ENCODE measurements at regions not wholly inside any gene's neighbourhood (a gene's known extent, or its start where the extent isn't known, plus 50 kb on each side); places are given as distances from the start of the nearest gene placed in this dataset.
A peak's percentile ranks its signal among the peaks of the same experiment; 100 is the strongest.
"Not testable (repeated sequence)": the region's sequence is repeated elsewhere in the genome, so short reads cannot be mapped to it uniquely, and the experiment has no call there.

GRCh38 chr1:189315035-189315901, 1162.4 kb downstream of the BRINP3 start:
- Histone ChIP-seq H3K27ac (no peak overlapping the region), H3K4me1 (replicated peaks in 1 of 2) (peaks cover 0 to 3% of the 10 kb centered on the region in 2 donors), H3K4me3 (no peak overlapping the region)
- ATAC-seq (replicated peaks in 6 of 8) = peak in 1 of 8 experiments; percentile 34
- 0 to 83% (median 71%) methylated on average over 2 to 4 of the region's 4 CpGs for WGBS, 10 experiments
- in situ Hi-C loops (cut with MboI; ENCODE audit: low pct_unique_long_range_greater_than_20kb in 2 of 9, low sequenced_read_pairs in 9 of 9, unreplicated experiment in 9 of 9) = no loop called here

- ATAC-seq (replicated peaks in 6 of 8) = no peak
- H3K4me3 ChIP-seq = no peak overlapping the region
- H3K4me1 ChIP-seq (replicated peaks in 1 of 2) = no peaks in the 10 kb centered on the region
- in situ Hi-C loops (cut with MboI; ENCODE audit: low pct_unique_long_range_greater_than_20kb in 2 of 9, low sequenced_read_pairs in 9 of 9, unreplicated experiment in 9 of 9) = no loop called here
- H3K27ac ChIP-seq = no peak overlapping the region
- 16 to 100% (median 90%) methylated on average over 1 to 3 of the region's 3 CpGs for WGBS, 10 experiments
Observed at GRCh38 chr1:189323091-189323490, 1154.6 kb downstream of the BRINP3 start.

- ATAC-seq (replicated peaks in 6 of 8); H3K4me3 ChIP-seq; H3K4me1 ChIP-seq (replicated peaks in 1 of 2); in situ Hi-C loops (cut with MboI; ENCODE audit: low pct_unique_long_range_greater_than_20kb in 2 of 9, low sequenced_read_pairs in 9 of 9, unreplicated experiment in 9 of 9); H3K27ac ChIP-seq: not testable (repeated sequence)
- 0 to 97% (median 80%) methylated on average over 1 to 8 of the region's 13 CpGs; no CpG with 5 or more reads in 1 of the 10 experiments for WGBS, 10 experiments
Observed at GRCh38 chr1:189331071-189331470, 1146.6 kb downstream of the BRINP3 start.

- Histone ChIP-seq H3K4me3 (no peak overlapping the region), H3K4me1 (replicated peaks in 1 of 2) (no peaks in the 10 kb centered on the region), H3K27ac (no peak overlapping the region)
- no peak for ATAC-seq (replicated peaks in 6 of 8)
- in situ Hi-C loops (cut with MboI; ENCODE audit: low pct_unique_long_range_greater_than_20kb in 2 of 9, low sequenced_read_pairs in 9 of 9, unreplicated experiment in 9 of 9) = no loop called here
- WGBS, 10 experiments = 40 to 98% (median 85%) methylated on average over 1 to 14 of the region's 17 CpGs; no CpG with 5 or more reads in 2 of the 10 experiments
Observed at GRCh38 chr1:189336115-189337100, 1141.3 kb downstream of the BRINP3 start.

- Histone ChIP-seq H3K27ac (no peak overlapping the region), H3K4me3 (no peak overlapping the region), H3K4me1 (replicated peaks in 1 of 2) (peaks cover 0 to 14% of the 10 kb centered on the region in 2 donors)
- in situ Hi-C loops (cut with MboI; ENCODE audit: low pct_unique_long_range_greater_than_20kb in 2 of 9, low sequenced_read_pairs in 9 of 9, unreplicated experiment in 9 of 9) = no loop called here
- WGBS, 10 experiments = 21 to 79% (median 47%) methylated on average over 2 to 4 of the region's 4 CpGs
- ATAC-seq (replicated peaks in 6 of 8) = peak in 3 of 8 experiments; percentile 26 to 65 (median 56)
Observed at GRCh38 chr1:189349607-189350006, 1128.1 kb downstream of the BRINP3 start.

GRCh38 chr1:189350983-189351616, 1126.6 kb downstream of the BRINP3 start:
- H3K4me3 ChIP-seq = no peak overlapping the region
- ATAC-seq (replicated peaks in 6 of 8) = no peak
- H3K27ac ChIP-seq = no peak overlapping the region
- 0 to 100% (median 84%) methylated on average over 2 to 3 of the region's 3 CpGs for WGBS, 10 experiments
- peaks cover 0 to 14% of the 10 kb centered on the region in 2 donors for H3K4me1 ChIP-seq (replicated peaks in 1 of 2)
- in situ Hi-C loops (cut with MboI; ENCODE audit: low pct_unique_long_range_greater_than_20kb in 2 of 9, low sequenced_read_pairs in 9 of 9, unreplicated experiment in 9 of 9) = no loop called here

- 0 to 89% (median 73%) methylated on average over 1 of the region's 1 CpG; no CpG with 5 or more reads in 3 of the 10 experiments for WGBS, 10 experiments
- H3K4me3 ChIP-seq = no peak overlapping the region
- ATAC-seq (replicated peaks in 6 of 8) = no peak
- in situ Hi-C loops (cut with MboI; ENCODE audit: low pct_unique_long_range_greater_than_20kb in 2 of 9, low sequenced_read_pairs in 9 of 9, unreplicated experiment in 9 of 9) = no loop called here
- no peak overlapping the region for H3K27ac ChIP-seq
- peaks cover 0 to 14% of the 10 kb centered on the region in 2 donors for H3K4me1 ChIP-seq (replicated peaks in 1 of 2)
Observed at GRCh38 chr1:189351960-189352359, 1125.7 kb downstream of the BRINP3 start.

GRCh38 chr1:189356206-189356605, 1121.5 kb downstream of the BRINP3 start:
- no peak for ATAC-seq (replicated peaks in 6 of 8)
- no peak overlapping the region for H3K27ac ChIP-seq
- H3K4me1 ChIP-seq (replicated peaks in 1 of 2) = no peaks in the 10 kb centered on the region
- H3K4me3 ChIP-seq = no peak overlapping the region
- in situ Hi-C loops (cut with MboI; ENCODE audit: low pct_unique_long_range_greater_than_20kb in 2 of 9, low sequenced_read_pairs in 9 of 9, unreplicated experiment in 9 of 9) = no loop called here

GRCh38 chr1:189357317-189357716, 1120.3 kb downstream of the BRINP3 start:
- Histone ChIP-seq H3K4me3 (no peak overlapping the region), H3K4me1 (replicated peaks in 1 of 2) (no peaks in the 10 kb centered on the region), H3K27ac (no peak overlapping the region)
- 40 to 100% (median 79%) methylated on average over 1 of the region's 1 CpG; no CpG with 5 or more reads in 3 of the 10 experiments for WGBS, 10 experiments
- no peak for ATAC-seq (replicated peaks in 6 of 8)
- in situ Hi-C loops (cut with MboI; ENCODE audit: low pct_unique_long_range_greater_than_20kb in 2 of 9, low sequenced_read_pairs in 9 of 9, unreplicated experiment in 9 of 9) = no loop called here

- Histone ChIP-seq H3K27ac (no peak overlapping the region), H3K4me3 (no peak overlapping the region), H3K4me1 (replicated peaks in 1 of 2) (no peaks in the 10 kb centered on the region)
- ATAC-seq (replicated peaks in 6 of 8) = no peak
- in situ Hi-C loops (cut with MboI; ENCODE audit: low pct_unique_long_range_greater_than_20kb in 2 of 9, low sequenced_read_pairs in 9 of 9, unreplicated experiment in 9 of 9) = no loop called here
Observed at GRCh38 chr1:189369612-189370011, 1108.1 kb downstream of the BRINP3 start.

GRCh38 chr1:189374816-189375215, 1102.8 kb downstream of the BRINP3 start:
- Histone ChIP-seq H3K4me3 (no peak overlapping the region), H3K4me1 (replicated peaks in 1 of 2) (no peaks in the 10 kb centered on the region), H3K27ac (no peak overlapping the region)
- 0 to 84% (median 71%) methylated on average over 1 to 3 of the region's 3 CpGs; no CpG with 5 or more reads in 1 of the 10 experiments for WGBS, 10 experiments
- in situ Hi-C loops (cut with MboI; ENCODE audit: low pct_unique_long_range_greater_than_20kb in 2 of 9, low sequenced_read_pairs in 9 of 9, unreplicated experiment in 9 of 9) = no loop called here
- no peak for ATAC-seq (replicated peaks in 6 of 8)

- Histone ChIP-seq H3K4me3 (no peak overlapping the region), H3K27ac (no peak overlapping the region), H3K4me1 (replicated peaks in 1 of 2) (no peaks in the 10 kb centered on the region)
- ATAC-seq (replicated peaks in 6 of 8) = peak in 4 of 8 experiments; percentile 28 to 89 (median 76)
- WGBS, 10 experiments = 0 to 100% (median 38%) methylated on average over 1 of the region's 1 CpG; no CpG with 5 or more reads in 2 of the 10 experiments
- in situ Hi-C loops (cut with MboI; ENCODE audit: low pct_unique_long_range_greater_than_20kb in 2 of 9, low sequenced_read_pairs in 9 of 9, unreplicated experiment in 9 of 9) = no loop called here
Observed at GRCh38 chr1:189405419-189405818, 1072.2 kb downstream of the BRINP3 start.

- in situ Hi-C loops (cut with MboI; ENCODE audit: low pct_unique_long_range_greater_than_20kb in 2 of 9, low sequenced_read_pairs in 9 of 9, unreplicated experiment in 9 of 9) = no loop called here
- WGBS, 10 experiments = 0 to 100% (median 65%) methylated on average over 1 to 3 of the region's 3 CpGs; no CpG with 5 or more reads in 1 of the 10 experiments
- no peaks in the 10 kb centered on the region for H3K4me1 ChIP-seq (replicated peaks in 1 of 2)
- ATAC-seq (replicated peaks in 6 of 8) = peak in 1 of 8 experiments; percentile 47
- no peak overlapping the region for H3K27ac ChIP-seq
- H3K4me3 ChIP-seq = no peak overlapping the region
Observed at GRCh38 chr1:189409774-189410173, 1067.9 kb downstream of the BRINP3 start.

All from motor neuron (in vitro differentiated cells).